Fibroblast of skin of right quadriceps (primary cell): ENCODE measurements at regions not wholly inside any gene's neighbourhood (a gene's known extent, or its start where the extent isn't known, plus 50 kb on each side); places are given as distances from the start of the nearest gene placed in this dataset.
A peak's percentile ranks its signal among the peaks of the same experiment; 100 is the strongest.

Source experiments
- DNase-seq: peaks from one replicate; pipeline ENCODE4 v3.0.0-alpha.2; 2013

DNA sequence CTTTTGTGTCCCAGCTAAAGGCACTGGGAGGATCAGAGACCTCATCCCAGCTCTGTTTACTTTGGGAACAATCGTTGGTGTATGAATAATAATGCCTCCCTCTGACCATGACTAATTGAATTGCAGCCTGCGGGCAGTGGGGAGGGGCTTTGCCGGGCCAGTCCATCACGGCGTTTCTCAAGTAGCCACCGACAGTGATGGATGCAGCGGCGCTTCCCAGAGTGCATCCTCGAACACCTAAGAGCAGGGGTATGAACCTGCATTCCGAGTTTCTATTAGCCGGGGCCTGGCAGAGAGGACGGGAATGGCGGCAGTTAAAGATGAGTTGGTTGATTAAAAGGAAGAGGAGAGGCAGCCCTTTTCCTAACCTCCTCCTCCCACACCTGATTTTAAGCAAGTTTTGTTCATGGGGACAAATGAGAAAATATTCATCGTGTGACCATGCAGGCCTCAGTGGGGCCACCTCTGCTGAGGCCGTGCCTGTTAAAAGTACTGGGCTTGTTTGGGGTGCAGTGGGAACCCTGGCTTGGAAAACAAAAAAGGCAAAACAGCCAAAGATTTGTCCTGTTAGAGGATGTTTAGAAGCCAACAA lies 154.1 kb downstream of the FOXA2 start:
- DNase-seq: no peak

DNA sequence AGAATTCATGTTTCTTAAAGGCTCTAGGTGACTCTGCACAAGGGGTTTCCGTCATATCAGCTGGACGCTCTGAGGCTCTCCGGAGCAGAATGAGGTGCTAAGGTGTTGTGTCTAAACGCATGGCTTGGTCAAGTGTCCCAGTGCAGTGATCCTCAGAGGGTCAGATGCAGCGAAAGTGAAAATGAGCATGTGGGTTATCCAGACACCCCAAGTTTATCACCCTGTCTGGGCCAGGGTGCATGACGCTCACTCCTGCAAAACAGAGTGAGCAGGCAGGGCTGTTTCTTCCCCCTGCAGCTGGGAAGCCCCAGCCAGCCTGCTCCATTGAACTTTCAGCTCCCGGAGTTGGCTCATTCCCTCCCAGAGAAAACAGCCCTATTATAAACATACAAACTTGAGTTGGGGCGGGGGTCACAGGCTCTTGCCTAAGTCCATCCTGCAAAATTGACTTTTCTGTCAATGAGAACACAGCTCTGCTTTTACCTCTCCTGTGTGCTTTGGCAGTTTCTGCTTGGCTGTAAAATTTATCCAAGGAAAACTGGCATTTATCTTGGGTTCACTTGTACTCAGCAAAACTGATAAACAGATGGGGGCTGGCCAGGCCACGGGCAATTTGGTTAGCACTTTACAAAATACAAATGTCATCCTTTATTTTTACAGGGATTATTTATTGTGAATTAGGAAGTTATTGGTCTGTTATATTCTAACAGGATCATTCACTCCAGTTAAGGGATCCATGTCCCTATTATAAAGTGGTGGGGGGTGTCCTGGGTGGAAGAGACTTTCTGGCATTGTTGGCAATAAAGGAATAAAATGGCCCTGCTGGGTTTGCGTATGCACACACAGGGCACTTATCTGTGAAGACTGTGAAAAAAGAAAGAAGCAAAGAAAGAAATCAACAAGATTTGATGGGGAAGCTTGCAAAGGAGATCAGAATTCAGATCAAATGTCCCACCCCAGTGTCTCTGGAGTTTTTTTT lies 154.9 kb downstream of the FOXA2 start:
- DNase-seq: no peak

DNA sequence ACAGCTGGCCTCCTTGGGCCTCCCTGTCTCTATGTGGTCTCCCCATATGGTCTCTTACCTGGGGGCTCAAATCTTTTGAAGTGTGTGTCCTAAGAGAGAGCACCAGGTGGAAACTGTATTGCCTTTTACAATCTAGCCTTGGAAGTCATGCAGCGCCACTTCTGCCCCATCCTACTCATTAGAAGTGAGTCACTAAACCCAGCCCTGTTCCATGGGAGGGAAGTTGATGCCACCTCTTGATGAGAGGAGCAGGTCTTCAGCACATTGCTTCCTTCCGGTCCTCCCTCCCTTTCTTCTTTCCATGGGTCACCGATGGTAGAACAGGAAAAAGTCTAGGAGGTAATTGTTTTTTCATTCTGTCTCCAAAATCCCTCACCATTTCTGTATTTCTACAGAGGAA lies 156.3 kb downstream of the FOXA2 start:
- DNase-seq: no peak

DNA sequence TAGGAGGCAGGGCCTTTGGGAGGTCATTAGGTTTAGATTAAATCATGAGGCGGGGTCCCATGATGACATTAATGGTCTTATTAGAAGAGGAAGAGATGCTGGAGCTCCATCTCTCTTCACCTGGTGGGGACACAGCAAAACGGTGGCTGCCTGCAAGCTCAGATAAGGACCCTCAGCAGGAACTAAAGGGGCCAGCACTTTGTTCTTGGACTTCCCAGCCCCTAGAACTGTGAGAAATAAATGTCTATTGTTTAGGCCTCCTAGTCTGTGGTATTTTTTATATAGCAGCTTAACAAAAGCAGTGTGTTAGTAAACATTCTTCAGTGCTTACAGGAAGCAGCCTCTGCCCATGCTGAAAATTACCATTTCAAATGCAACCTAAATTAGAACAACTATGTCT lies 157.6 kb downstream of the FOXA2 start:
- DNase-seq: no peak

DNA sequence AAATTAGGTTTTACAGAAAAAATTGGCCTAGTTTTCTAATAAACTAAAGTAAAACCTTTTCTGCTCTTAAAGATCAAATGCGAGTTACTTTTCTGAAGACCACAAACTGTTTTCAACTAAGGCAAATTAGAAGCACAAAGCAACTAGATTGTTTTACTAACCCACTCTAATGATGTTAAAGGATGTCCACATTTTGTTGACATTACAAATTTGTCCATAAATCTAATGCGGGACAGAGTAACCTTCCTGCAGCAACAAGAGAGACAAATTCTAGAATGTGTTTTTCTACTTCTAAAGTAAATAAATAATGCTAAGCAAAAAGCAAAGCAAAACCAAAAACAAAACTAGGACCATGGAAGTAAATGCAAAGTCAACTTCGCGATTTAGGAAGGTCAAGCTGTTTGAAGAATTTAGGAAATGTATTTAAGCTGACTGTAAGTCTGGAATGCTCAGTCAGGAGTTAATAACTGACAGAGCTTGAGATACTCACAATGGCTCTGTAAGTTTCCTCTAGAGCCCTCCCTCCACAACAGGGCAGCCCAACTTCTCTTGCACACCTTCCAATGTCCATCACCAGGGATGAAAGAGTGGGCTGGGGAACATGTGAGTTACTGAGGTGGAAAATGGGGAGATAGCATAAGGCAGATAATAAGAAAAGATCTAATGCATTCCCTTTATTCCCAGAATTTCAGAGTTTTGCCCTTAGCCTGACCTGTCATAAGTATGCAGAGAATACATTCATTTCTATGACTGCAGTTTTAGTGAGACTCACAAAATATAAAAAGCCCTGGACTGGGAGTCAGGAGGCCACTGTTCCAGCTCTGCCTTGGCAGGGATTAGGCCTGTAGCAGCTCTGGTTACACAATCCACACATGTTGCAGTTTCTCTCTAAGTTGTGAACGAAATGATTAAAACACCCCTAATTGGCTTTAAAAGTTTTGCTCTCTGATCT lies 158.8 kb downstream of the FOXA2 start:
- no peak for DNase-seq

DNA sequence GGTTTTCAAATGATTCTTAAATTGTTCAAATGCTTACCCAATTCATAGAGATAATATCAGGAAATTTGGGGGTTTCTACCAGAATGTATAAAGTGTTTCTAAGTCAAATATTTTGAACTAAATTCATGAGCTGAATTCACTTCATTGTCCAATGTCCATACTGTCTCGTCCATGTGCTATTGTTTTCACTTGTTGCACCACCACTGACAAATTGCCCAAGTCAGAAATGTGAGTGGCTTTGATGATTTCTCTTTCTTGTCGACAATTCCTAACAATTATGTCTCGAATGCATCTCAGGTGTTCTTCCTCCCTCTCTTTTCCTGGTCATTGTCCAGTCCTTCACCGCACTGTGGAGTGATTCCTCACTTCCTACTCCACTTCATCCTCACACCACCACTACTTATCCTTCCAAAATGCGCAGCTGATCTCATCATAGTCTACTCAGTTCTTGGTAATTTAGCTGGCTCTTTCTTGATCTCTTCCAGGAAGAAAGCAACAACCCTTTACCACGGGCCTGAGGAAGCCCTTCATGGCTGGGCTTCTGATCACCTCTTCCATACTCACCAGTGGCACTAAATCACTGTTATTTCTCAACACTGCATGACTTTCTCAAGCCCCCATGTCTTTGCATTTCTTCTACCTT lies 161.1 kb downstream of the FOXA2 start:
- no peak for DNase-seq

DNA sequence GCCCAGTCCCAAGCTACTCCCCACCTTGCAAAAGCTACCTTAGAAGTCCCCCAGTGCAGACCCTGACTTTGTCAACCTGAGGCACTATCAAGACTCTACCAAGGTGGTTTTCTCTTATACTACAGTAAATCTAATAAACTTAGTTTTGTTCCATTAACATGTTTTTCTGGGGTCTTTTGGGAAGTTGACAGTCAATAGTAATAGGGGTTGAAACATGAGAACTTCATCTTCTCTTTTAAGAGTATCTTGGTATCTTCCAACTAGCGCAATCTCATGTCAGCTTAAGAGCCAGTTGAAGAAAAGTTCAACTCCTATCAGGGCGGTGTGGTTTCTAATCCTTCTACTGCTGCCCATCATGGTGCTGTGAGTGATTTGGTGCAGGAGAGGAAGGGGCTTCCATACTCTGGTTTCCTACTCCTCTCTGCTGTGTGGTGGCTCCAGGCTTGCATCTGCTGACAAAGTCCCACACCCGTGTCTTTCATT lies 164.2 kb downstream of the FOXA2 start:
- no peak for DNase-seq

DNA sequence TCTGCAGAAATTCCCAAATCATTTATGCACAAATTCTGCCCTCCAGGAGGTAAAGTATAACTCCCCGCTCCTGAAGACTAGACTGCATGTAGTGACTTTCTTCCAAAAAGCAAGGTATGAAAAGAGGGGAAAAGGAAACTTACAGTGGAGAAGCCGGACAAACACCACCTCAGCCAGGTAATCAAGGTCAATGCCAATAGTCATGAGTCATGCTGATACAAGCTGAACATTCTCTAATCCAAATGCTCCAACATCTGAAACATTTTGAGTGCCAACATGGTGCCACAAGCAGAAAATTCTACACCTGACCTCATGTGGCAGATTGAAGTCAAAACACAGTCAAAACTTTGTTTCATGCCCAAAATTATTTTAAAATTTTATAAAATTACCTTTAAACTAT lies 165.6 kb downstream of the FOXA2 start:
- no peak for DNase-seq

DNA sequence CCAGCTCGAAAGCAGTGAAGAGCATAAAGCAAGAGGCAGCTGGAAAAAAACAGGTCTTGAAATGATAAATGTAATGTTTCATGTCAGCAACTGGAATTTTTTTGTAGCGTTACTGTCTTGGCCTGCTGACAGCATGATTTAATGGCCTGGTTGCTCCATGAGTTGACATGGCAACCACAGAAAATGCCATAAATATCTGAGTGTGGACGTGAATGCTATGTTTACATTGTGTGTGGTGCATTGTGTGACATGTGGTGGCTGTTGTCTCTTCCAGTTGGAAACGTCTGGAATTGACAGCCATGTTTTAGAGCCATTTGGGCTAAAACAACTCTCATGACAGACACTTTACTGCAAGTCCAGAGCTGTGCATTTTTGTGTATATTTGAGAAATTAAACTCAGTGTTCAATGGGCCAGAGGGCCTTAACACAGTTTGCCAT lies 170.0 kb downstream of the FOXA2 start:
- peak; percentile 79 for DNase-seq

DNA sequence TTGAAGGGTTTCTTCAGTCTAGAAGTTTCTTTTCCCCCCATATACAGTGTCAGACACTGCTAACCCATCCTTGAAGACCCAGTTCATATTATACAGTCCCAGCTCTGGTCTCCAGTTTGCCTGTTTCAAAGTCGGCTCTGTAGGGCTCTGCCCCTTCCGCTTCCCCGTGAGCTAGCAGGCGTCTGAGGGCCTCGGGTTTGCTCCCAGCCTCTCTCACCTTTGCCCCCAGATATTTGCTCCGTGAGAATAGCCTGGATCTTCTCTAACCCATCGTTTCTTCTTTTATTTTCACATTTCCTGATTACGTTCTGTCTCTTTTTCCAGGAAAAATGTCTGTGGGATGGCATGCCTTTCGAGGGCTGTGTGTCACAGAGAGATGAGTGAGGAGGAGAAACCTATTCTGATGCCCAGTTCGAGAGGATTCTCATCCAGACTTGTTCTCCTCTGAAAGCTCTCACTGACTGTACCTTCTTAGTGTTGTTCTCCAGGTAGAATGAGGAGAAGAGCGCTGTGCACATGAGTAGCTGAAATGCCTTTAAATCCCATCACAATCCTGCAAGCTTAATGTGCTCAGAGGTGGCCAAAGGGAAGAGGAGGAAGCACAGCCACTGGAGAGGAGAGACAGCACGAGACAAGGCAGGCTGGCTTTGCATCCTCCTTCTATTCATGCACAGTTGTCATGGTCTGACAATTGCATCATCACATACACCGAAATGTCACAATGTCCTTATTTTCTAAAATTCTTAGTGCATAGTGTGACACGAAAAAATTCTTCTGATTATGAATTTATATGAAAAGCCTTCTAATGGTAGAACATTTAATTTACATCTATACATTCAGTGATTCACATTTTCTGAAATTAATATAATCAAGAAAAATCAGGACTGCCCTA lies 171.1 kb downstream of the FOXA2 start:
- DNase-seq: no peak

DNA sequence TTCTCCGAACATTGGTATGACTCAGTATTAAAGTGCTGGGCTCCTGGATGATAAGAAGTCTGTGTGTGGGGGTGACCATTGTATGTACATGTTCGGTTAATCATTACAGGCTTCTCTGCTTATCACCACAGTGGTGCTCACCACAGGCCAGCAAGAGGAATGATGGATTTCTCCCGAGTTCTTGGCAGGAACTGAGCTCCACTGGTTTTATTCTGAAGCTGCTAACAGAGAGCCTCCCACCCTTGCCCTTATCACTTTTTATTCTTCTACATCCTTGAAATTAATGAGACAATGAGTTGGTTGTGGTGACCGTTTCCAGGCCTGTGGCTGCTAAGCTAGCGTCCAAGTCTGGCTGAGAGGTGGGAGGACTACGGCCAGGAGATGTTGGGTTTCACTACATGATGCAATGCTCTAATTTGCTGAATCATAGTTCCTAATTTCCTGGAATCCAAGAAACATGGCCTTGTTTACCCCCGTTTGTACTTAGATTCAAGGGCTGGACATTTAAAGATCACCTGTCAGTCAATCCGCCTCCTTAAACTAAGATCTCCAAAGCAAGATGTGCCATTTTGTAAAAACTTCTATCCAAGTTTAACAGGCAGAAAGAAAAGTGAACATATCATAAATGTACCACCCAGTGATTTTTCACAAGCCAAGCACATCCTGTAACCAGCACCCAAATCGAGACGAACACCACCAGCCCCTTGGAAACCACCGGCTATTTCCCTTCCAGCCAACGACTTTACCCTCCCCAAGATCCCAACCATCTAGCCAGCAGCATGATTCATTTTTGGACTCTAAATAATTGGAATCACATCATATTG lies 172.5 kb downstream of the FOXA2 start:
- peak; percentile 13 for DNase-seq

DNA sequence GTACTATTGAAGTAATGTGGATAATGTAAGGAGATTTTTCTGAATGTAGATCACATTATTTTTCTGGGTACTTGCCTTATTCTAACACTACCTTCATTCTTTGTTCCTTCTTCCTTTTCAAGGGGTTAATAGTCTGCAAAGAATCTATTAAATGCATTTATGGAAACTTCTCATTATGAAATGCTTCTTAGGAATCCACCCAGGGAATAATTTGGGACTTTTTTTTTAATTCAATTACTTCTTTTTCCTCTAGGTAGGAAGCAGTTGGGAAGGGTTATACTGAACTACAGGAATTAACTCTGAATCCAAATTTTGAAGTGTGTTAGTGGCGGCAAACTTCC lies 173.1 kb downstream of the FOXA2 start:
- DNase-seq: no peak

DNA sequence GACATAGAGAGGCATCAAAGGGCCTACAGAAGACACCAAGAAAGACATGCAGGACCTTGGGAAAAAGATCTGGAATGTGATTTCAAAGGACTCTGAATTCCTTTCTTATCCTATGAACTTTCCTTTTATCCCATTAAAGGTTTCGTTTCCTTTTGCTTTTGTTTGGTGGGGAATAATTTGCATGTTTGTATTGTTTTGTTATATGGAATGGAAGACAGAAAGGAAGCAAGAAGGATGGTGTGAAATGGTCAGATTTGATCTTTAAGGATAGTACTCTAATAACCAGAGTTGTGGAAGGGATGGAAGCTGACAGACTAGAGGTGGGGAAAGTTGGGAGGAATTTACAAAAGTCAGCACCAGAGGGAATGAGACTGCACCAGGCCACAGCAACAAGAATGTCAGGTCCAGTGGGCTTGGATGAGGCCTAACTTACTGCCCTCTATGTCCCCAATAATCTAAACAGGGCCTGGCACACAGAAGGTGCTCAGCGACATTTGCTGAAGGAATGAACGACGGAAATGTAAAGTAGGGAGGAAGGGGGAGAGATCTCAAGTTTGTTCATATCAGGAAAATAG lies 173.7 kb downstream of the FOXA2 start:
- DNase-seq: no peak

DNA sequence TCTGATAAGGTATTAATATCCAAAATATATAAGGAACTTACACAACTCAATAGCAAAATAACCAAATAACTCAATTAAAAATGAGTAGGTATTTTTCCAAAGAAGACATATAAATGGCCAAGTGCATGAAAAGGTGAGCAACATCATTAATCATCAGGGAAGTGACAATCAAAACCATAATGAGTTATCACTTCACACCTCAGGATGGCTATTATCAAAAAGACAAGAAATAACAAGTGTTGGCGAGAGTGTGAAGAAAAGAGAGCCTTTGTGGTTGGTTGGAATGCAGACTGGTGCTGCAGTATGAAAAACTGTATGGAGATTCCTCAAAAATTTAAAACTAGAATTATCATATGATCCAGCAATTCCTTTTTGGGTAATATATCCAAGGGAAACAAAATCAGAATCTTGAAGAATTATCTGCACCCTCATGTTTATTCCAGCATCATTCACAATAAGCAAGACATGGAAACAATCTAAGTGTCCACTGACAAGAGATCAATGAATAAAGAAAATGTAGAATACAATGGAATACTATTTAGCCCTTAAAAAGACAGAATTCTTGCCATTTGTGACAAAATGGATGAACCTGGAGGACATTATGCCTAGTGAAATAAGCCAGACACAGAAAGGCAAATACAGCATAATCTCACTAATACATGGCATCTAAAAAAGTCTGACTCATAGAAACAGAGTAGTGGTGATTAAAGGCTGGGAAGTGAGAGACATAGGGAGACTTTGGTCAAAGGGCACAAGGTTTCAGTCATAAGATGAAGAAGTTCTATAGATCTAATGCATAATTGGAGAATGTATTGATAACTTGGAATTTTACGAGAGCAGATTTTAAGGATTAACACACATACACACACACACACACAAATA lies 175.6 kb downstream of the FOXA2 start:
- no peak for DNase-seq

DNA sequence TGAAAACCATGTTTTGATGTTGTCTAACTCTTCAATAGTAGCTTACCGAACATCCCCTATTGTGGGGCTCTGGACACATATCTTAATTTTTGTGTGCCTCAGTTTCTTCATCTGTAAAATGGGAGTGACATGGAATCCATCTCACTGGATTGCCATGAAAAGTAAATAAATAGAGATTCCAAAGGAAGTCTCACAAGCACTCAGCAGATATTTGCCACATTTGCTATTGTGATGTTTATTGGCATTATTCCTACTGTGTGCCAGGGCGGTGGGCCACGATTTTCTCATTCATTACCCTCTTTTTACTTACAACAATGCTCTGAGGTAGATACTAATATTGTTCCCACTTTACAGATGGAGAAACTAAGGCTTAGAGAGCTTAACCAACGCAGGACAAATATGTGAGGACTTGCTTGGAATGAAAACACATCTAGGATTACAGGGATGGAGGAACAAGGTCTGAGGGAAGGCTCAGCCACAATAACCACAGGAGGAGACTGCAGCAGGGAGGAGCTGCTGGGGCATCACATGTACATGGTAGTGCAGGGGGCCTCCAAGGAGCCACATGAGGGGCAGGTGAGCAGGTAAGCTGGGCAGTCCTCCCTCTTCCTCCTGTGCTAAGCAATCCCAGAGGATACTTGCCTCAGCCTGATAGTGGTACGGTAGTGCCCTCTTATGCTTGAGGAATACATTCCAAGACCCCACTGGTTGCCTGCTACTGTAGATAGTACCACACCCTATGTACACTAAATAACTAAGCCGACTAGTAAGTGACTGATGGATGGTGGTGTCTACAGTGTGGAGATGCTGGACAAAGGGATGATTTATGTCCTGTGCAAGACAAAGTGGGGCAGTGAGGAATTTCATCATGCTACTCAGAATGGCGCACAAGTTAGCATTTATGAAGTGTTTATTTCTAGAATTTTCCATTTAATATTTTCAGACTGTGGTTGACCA lies 176.9 kb downstream of the FOXA2 start:
- DNase-seq: no peak

DNA sequence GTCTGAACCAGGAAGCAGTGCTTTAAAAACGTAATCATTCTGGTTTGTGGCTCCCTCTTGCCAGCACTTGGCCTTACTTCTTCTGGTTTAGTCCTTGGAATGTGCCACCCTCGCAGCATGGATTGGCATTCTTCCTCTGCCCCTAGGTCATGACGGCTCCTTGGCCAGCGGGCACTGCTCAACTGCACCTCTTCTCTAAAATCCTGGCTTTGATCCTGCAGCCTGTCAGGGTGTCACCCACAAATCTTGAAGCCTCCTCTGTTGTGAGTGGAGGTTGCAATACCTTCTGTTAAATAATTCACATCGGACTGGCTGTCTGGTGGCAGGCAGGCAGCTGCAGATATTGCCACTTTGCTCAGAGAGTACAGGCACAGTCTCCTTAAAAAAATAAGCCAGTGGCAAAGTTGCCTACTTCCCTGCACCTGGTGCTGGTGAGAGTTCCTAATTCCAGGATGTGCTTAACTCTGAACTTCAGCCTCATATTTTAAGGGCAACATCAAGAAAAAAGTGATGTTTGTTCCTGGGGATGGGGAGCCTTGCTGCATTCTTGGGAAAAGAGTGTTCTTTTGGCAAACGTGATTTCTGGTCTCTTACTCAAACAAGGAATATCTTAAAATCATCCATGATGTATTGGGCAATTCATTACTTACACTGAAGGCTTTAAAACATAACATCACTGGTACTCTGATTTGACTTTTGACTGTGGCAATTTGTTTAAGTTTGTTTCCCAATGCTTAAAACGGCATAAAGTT lies 179.8 kb downstream of the FOXA2 start:
- DNase-seq: no peak
